Uterus (tissue), 3 donors: ENCODE measurements at regions not wholly inside any gene's neighbourhood (a gene's known extent, or its start where the extent isn't known, plus 50 kb on each side); places are given as distances from the start of the nearest gene placed in this dataset.

Experiments used
- DNase-seq, 2 donors: peaks; one replicate each; pipeline ENCODE4 v3.0.0-alpha.2; 2019 to 2020
- H3K27ac ChIP-seq, 2 donors: fragments of 200-600 bp; sonication (generic); 1 replicate in 1 of 2; 2 replicates in 1 of 2; pipeline ENCODE4 v1.5.1; 2016 to 2018
- H3K27me3 ChIP-seq, 2 donors: fragments of 200-600 bp; sonication (generic); one replicate each; pipeline ENCODE4 v1.5.1; 2018 to 2019; ENCODE audit warnings: control low read depth in 1 of 2
- H3K36me3 ChIP-seq, 2 donors: fragments of 200-600 bp; sonication (generic); one replicate each; pipeline ENCODE4 v1.5.1; 2019; ENCODE audit warnings: control low read depth in 1 of 2
- H3K4me1 ChIP-seq, 2 donors: fragments of 200-600 bp; sonication (generic); one replicate each; pipeline ENCODE4 v1.5.1; 2018 to 2019; ENCODE audit warnings: control low read depth in 1 of 2
- H3K4me3 ChIP-seq, 2 donors: fragments of 200-600 bp; sonication (generic); 1 replicate in 1 of 2; 2 replicates in 1 of 2; pipeline ENCODE4 v1.5.1; 2018 to 2019; ENCODE audit warnings: mild to moderate bottlenecking in 1 of 2
- H3K9me3 ChIP-seq, 2 donors: fragments of 200-600 bp; sonication (generic); one replicate each; pipeline ENCODE4 v1.5.1; 2019; ENCODE audit warnings: control low read depth in 1 of 2
- POLR2A ChIP-seq, 2 donors: fragments of 450-650 bp; IDR thresholded peaks; one replicate each; pipeline ENCODE4 v1.6.1; 2016; ENCODE audit warnings: antibody characterized with exemption in 2 of 2, mild to moderate bottlenecking in 1 of 2, moderate library complexity in 1 of 2
- intact Hi-C: fragments of 100-400 bp; cut with DNase I; formaldehyde crosslinking; loops from one replicate; pipeline ENCODE4 v1.15.1; 2023; ENCODE audit warnings: low total_unique reads
- TF ChIP-seq, protein P1 (sequence below), 4 experiments: fragments of 200-600 bp in 2 of 4; fragments of 450-650 bp in 2 of 4; sonication (generic) in 2 of 4; IDR thresholded peaks; one replicate each; pipeline ENCODE4 v1.5.1; 2016 to 2019; ENCODE audit warnings: antibody characterized with exemption in 4 of 4, mild to moderate bottlenecking in 2 of 4, moderate library complexity in 1 of 4
- donor health status: DM: yes; HTN: yes; CAD: no.

- DNase-seq = no peak
- H3K36me3 ChIP-seq = no peaks in the 10 kb centered on the region
- no peak for TF ChIP-seq POLR2A (IDR thresholded peaks at IDR 0.05)
- TF ChIP-seq, protein P1, sequence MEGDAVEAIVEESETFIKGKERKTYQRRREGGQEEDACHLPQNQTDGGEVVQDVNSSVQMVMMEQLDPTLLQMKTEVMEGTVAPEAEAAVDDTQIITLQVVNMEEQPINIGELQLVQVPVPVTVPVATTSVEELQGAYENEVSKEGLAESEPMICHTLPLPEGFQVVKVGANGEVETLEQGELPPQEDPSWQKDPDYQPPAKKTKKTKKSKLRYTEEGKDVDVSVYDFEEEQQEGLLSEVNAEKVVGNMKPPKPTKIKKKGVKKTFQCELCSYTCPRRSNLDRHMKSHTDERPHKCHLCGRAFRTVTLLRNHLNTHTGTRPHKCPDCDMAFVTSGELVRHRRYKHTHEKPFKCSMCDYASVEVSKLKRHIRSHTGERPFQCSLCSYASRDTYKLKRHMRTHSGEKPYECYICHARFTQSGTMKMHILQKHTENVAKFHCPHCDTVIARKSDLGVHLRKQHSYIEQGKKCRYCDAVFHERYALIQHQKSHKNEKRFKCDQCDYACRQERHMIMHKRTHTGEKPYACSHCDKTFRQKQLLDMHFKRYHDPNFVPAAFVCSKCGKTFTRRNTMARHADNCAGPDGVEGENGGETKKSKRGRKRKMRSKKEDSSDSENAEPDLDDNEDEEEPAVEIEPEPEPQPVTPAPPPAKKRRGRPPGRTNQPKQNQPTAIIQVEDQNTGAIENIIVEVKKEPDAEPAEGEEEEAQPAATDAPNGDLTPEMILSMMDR (IDR thresholded peaks at IDR 0.05) = no peak
- H3K4me3 ChIP-seq = no peak overlapping the region
- no peak overlapping the region for H3K27ac ChIP-seq
- intact Hi-C loops = no loop called here
- H3K9me3 ChIP-seq = no peaks in the 10 kb centered on the region
- no peaks in the 10 kb centered on the region for H3K27me3 ChIP-seq
- no peaks in the 10 kb centered on the region for H3K4me1 ChIP-seq
Measured at GRCh38 chr6:55960344-55960743, 85.0 kb upstream of the BMP5 start.

GRCh38 chr6:55958790-55959189, 83.4 kb upstream of the BMP5 start:
- intact Hi-C loops = no loop called here
- Histone ChIP-seq H3K4me3 (no peak overlapping the region), H3K36me3 (no peaks in the 10 kb centered on the region), H3K4me1 (no peaks in the 10 kb centered on the region), H3K27me3 (no peaks in the 10 kb centered on the region), H3K9me3 (no peaks in the 10 kb centered on the region), H3K27ac (no peak overlapping the region)
- DNase-seq = no peak
- TF ChIP-seq, protein P1 (IDR thresholded peaks at IDR 0.05) = no peak
- TF ChIP-seq POLR2A (IDR thresholded peaks at IDR 0.05) = no peak

GRCh38 chr6:55957961-55958422, 82.6 kb upstream of the BMP5 start:
- intact Hi-C loops = no loop called here
- H3K27ac ChIP-seq = no peak overlapping the region
- TF ChIP-seq, protein P1 (IDR thresholded peaks at IDR 0.05) = no peak
- no peak for TF ChIP-seq POLR2A (IDR thresholded peaks at IDR 0.05)
- no peaks in the 10 kb centered on the region for H3K4me1 ChIP-seq
- H3K27me3 ChIP-seq = no peaks in the 10 kb centered on the region
- no peak overlapping the region for H3K4me3 ChIP-seq
- H3K9me3 ChIP-seq = no peaks in the 10 kb centered on the region
- DNase-seq = no peak
- H3K36me3 ChIP-seq = no peaks in the 10 kb centered on the region

DNA sequence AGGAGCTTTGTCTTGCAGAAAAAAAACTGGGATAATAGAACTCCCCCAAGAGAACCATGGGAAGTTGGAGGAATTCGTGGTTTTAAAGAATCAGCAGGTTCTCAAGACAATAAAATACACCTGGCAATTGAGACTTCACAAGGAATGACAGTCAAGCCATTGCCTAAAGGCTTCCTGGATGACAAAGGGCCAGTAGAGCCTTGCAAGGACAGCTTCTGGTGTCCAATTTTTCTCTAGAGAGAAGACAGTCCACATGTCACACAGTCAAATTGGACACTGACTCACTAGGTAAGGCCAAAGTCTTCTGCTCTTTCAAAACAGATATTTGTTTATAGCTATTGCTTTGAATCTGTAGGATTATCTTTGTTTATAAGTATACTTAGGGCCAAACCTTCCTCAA, 80.3 kb upstream of the BMP5 start:
- H3K27me3 ChIP-seq = no peaks in the 10 kb centered on the region
- H3K4me1 ChIP-seq = no peaks in the 10 kb centered on the region
- no peak overlapping the region for H3K27ac ChIP-seq
- no peak for TF ChIP-seq POLR2A (IDR thresholded peaks at IDR 0.05)
- no peak for DNase-seq
- intact Hi-C loops = no loop called here
- H3K4me3 ChIP-seq = no peak overlapping the region
- H3K9me3 ChIP-seq = no peaks in the 10 kb centered on the region
- H3K36me3 ChIP-seq = no peaks in the 10 kb centered on the region

DNA sequence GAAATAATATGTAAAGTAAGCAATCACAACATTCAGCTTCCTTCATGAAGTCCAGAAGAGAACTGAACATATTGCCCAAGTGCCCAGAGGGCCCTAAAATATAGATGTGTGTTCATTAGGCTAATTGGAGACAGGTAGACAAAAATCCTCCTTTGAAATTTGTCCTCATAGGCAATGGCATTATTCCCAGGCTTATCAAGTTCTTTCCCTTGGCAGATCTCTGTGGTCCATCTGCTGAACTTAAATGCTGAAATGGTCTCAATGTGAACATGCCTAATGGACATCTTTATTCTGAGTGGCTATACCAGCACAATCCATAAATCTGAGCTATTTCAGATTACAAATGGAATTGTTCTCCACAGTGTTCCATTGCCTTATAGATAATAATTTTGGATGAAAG, 79.0 kb upstream of the BMP5 start:
- Histone ChIP-seq H3K27me3 (no peaks in the 10 kb centered on the region), H3K9me3 (no peaks in the 10 kb centered on the region), H3K4me1 (no peaks in the 10 kb centered on the region), H3K4me3 (no peak overlapping the region), H3K36me3 (no peaks in the 10 kb centered on the region), H3K27ac (no peak overlapping the region)
- TF ChIP-seq, protein P1 (IDR thresholded peaks at IDR 0.05) = no peak
- TF ChIP-seq POLR2A (IDR thresholded peaks at IDR 0.05) = no peak
- intact Hi-C loops = no loop called here
- no peak for DNase-seq

- H3K27ac ChIP-seq = no peak overlapping the region
- no peak for DNase-seq
- H3K4me1 ChIP-seq = no peaks in the 10 kb centered on the region
- H3K27me3 ChIP-seq = no peaks in the 10 kb centered on the region
- no peak overlapping the region for H3K4me3 ChIP-seq
- intact Hi-C loops = no loop called here
- TF ChIP-seq, protein P1 (IDR thresholded peaks at IDR 0.05) = peak in 2 of 4 experiments; percentile 8 to 36
- TF ChIP-seq POLR2A (IDR thresholded peaks at IDR 0.05) = no peak
- H3K9me3 ChIP-seq = no peaks in the 10 kb centered on the region
- no peaks in the 10 kb centered on the region for H3K36me3 ChIP-seq
Measured at GRCh38 chr6:55953335-55953734, 77.9 kb upstream of the BMP5 start.
